Renal pelvis (tissue), 1 donor: ENCODE measurements at regions not wholly inside any gene's neighbourhood (a gene's known extent, or its start where the extent isn't known, plus 50 kb on each side); places are given as distances from the start of the nearest gene placed in this dataset.

ENCODE experiments used
- DNase-seq: peaks from one replicate; pipeline ENCODE4 v3.0.0-alpha.2; 2013

- no peak for DNase-seq
Observed at GRCh38 chr11:122062763-122063162, 53.3 kb downstream of the BLID start.

DNA sequence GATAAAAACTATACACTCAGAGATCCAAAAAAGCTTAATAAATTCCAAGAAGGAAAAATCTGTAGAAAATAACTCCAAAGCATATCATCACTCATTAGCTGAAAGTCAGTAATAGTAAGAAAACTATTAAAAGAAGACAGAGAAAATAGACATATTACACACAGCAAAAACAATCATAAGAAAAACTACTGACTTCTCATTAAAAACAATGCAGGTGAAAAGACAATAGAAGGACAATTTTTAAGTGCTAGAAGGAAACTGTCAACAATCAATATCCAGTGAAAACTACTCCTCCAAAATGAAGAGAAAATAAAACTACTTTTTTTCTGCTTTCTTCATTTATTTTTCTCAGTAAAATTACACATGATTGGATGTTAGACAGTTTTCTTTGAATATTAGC is 56.5 kb downstream of the BLID start:
- DNase-seq = no peak

GRCh38 chr11:122050021-122050690 is 65.9 kb downstream of the BLID start:
- DNase-seq = no peak

GRCh38 chr11:122048401-122048800 is 67.6 kb downstream of the BLID start:
- no peak for DNase-seq

- no peak for DNase-seq
Observed at GRCh38 chr11:122046846-122047245, 69.2 kb downstream of the BLID start.

- no peak for DNase-seq
Observed at GRCh38 chr11:122046438-122046837, 69.6 kb downstream of the BLID start.

GRCh38 chr11:122045181-122045586 is 70.8 kb downstream of the BLID start:
- DNase-seq = no peak

DNA sequence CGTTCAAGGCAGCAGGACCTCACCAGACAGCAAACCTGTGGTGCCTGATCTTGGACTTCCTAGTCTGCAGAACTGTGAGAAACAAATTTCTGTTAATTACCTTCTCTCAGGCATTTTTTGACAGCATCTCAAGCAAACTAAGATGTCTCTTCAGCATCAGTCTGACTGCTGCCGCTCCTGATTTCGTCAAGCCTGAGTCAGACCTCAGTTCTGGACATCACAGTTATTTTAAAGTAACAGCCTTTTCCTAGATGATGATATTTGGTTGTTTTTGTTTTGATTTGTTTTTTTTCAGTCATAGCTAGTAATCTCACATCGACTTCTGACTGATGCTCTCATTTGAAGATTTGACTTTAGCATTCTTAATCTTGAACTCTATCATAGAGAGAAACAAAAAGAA is 71.9 kb downstream of the BLID start:
- no peak for DNase-seq

DNA sequence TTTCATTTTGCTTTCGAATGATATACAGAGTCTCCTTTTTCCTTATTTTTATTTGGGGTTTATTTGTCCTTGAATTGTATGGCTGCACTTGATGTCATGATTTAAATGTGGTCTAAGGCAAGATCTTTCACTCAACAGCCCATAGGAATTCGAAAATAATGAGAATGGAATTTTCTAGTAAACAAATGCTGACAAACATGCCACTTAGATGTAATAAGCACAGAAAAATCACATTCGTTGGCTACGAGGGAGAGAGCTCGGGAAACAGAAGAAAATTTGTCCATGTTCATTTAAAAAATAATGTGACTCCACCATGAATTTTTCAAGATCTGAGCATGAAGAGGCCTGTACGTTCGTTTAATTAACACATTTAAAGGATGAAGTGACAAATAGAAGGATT is 73.0 kb downstream of the BLID start:
- DNase-seq = no peak

- DNase-seq = no peak
Observed at GRCh38 chr11:122040464-122040863, 75.6 kb downstream of the BLID start.

DNA sequence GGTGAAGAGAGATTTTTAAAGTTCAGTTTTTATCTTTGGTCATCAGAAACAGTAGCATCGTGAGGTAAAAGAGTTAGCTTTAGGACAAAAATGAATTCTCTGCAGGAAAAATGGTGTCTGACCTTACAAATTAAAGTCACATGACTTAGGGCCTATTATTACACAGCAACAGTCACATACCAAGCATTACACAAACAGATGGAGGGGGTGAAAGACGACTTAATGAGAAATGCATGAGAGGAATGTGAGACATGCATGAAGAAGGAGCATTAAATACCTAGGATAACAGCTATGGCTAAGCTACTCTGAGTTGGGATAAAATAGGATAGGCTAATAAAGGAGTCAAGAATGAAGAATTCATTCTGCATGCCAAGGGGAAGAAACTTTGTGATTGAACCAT is 77.5 kb downstream of the BLID start:
- no peak for DNase-seq

DNA sequence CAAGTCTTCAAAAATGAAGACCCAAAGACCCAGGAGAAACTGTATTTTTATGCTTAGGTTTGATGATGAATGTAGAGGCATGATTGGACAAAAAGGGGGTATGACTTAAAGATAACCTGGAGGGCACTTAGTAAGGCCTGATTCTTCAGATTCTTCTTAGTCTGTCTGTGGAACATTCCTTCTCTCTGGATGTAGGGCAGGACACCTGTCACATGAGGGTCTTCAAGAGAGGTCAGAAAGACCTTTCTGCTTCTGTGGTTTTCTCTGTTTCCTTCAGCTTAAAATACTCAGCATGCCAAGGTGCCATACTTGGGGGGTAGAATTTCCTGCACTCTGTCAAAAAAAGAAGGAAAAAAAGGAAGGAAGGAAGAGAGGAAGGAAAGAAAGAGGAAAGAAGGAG is 78.1 kb downstream of the BLID start:
- DNase-seq = no peak

GRCh38 chr11:122036493-122036892 is 79.5 kb downstream of the BLID start:
- no peak for DNase-seq

DNA sequence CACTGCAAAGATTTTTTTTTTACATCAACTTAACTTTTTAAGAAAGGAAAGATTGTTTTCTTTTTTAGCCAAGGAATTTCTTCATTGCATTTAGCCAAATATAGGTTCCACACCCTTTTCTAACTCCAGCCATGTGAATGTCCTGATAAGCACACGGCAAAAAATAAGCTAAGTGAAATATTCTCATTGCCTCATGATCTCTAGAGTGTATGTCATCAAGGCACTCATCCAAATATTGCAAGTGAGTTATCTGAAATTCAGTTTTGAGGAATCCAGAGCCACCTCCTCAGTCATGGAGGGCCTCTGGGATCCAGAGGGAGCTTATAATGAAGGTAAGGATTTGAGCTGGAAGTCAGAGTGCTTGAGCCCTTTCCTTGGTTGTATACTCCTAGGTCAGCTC is 80.0 kb downstream of the BLID start:
- no peak for DNase-seq

DNA sequence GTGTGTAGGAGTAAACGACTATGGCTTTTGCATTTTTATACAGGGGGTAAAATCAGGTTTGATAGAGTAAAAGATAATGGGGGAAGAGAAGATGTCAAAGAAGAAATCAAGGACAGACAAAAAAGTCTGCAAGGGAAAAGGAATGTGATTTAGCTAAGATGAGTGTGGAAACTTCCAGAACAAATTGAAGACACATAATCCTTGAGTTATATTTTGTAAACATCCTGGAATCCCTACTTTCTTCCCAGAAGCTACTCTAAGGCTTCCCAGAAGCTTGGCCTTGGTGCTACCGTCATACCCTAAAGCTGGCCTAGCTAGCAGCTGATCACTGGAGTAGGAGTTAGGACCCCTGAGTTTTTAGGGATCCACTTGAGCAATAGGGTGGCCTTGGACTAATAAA is 82.4 kb downstream of the BLID start:
- no peak for DNase-seq

DNA sequence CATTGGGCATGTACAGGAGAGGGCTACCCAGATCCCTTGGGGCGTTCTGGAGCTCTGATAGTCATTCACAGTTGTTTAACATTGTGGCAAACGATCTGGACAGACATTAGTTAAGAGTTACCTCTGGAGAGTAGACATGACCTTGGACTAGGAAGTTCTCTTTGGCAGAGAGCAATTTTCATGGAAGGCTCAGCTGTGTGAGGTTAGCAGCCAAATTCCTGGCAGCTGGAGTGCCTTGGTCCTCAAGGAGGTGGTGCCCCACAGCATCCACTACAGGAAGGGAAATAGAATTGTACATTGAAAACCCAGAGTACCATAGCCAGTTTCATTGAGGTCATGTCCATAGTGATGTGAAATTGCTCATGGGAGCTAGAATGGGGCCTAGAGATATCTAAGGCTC is 82.8 kb downstream of the BLID start:
- no peak for DNase-seq

GRCh38 chr11:122032317-122032716 is 83.7 kb downstream of the BLID start:
- no peak for DNase-seq

DNA sequence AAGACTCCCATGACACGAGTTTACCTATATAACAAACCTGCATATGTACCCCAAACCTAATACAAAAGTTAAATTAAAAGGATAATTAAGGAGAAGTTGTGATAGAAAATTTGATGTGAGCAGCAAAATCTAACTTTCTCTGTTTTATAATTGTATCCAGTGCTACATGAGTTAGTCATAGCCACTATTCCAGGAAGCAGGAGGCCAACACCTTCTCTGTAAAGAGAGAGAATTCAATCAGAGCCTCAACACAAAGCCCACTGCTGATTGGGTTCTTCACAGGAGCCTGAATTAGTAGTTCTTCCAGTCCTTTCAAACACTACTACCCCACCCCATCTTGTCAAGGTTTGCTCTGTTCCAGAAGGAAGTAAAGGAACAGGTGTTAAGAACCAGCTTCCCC is 84.2 kb downstream of the BLID start:
- DNase-seq = no peak

DNA sequence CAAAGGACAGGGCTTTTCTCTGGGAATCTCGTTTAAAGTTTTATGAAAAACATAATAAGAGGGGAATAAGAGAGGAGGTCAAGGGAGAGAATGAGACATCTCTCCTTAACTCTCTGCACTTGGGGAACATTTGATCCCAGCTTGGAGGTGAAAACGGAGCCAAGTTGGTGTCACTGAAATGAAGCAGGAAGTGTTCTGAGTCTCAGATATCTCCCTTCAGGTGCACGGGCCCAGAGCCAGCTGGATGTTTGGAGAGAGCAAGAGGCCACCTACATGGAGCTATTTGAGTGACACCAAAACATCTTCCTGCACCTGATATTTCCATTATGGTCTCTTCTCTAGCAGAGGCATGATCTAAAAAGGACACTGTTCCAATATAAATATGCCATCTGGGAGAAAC is 85.7 kb downstream of the BLID start:
- no peak for DNase-seq

DNA sequence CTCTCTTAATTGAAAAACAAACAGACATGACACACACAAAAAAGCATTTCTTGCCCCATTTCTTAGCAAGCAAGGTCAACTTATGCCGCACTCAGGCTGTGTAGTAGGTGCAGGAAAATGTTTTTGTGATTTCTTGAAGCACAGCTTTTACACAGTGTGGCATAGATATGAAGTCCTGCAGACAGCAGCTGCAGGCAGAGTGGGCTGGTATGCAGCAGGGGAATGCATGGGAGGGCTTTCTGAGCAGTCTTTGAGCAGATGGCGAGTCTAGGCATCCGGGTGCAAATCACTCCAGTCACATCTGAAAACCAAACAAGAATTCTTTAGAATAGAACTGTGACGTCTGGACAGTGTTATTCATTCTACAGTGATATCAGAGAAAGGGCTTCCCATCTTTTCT is 87.5 kb downstream of the BLID start:
- DNase-seq = no peak

DNA sequence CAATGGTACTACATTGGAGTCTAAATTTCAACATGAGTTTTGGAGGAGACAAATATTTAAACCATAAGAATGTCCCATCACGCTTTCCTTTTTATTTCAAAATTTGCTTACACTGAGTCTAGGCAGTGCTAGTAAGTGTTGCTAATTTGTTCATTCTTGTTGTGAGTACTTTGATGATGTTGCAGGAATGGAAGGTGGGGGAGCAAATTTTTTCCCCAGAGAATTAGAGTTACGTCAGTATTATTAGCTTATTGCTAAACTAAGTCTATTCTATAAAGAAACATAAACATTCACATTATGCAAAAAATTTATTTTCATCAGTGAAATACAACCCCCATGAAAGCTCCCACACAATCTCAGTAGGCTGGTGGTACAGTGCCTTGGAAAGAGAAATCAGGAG is 88.0 kb downstream of the BLID start:
- no peak for DNase-seq

- DNase-seq = no peak
Observed at GRCh38 chr11:122025757-122026156, 90.3 kb downstream of the BLID start.

- no peak for DNase-seq
Observed at GRCh38 chr11:122024278-122024677, 91.7 kb downstream of the BLID start.

DNA sequence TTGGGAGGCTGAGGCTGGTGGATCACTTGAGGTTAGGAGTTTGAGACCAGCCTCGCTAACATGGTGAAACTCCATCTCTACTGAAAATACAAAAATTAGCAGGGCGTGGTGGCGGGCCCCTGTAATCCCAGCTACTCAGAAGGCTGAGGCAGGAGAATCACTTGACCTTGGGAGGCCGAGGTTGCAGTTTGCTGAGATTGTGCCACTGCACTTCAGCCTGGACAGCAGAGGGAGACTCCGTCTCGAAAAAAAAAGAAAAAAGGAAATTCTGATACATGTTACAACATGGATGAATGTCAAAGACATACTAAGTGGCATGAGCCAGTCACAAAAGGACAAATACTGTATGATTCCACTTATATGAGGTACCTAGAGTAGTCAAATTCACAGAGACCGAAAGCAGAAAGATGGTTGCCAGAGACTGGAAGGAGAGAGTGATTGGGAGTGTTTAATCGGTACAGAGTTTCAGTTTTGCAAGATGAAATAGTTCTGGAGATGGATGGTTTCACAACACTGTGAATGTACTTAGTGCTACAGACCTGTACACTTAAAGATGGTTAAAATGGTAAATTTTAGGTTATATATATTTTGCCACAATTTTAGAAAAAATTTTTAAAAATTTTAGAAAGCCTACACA is 92.3 kb downstream of the BLID start:
- no peak for DNase-seq
